Naive thymus-derived CD8-positive, alpha-beta T cell (primary cell): ENCODE measurements at regions not wholly inside any gene's neighbourhood (a gene's known extent, or its start where the extent isn't known, plus 50 kb on each side); places are given as distances from the start of the nearest gene placed in this dataset.

ENCODE experiments used
- ATAC-seq, 2 donors: fragments of 150-1000 bp; cut with Tn5 transposase in 1 of 2; sonication (Bioruptor Pico), chemical (Tn5 transposase) in 1 of 2; 1 replicate in 1 of 2; 2 replicates in 1 of 2; pipeline ENCODE4 v1.10.0; 2021; ENCODE audit warnings: mild to moderate bottlenecking in 2 of 2, moderate library complexity in 2 of 2
- POLR2A ChIA-PET: fragments of 350-600 bp; sonication (Branson Sonifier 250); formaldehyde crosslinking; loops from one replicate; lab custom pipeline; 2021; ENCODE audit warnings: antibody characterized with exemption; lab: Charles Lee
- DNase-seq, 10 donors: peaks; one replicate each; pipeline versions ENCODE4 v3.0.0 to v3.0.0-alpha.2; 2020 to 2022
- H3K27ac Mint-ChIP-seq, 10 donors: one replicate each; pipeline ENCODE4 v1.8.0; 2020 to 2022; ENCODE audit warnings: mild to moderate bottlenecking in 10 of 10, mixed read lengths in 10 of 10, moderate library complexity in 4 of 10, inconsistent platforms in 1 of 10
- H3K27me3 Mint-ChIP-seq, 5 donors: one replicate each; pipeline ENCODE4 v1.8.0; 2021 to 2022; ENCODE audit warnings: mixed read lengths in 5 of 5
- H3K36me3 Mint-ChIP-seq, 3 donors: one replicate each; pipeline ENCODE4 v1.8.0; 2020 to 2022; ENCODE audit warnings: mixed read lengths in 3 of 3, mild to moderate bottlenecking in 2 of 3, inconsistent platforms in 1 of 3
- H3K4me1 Mint-ChIP-seq, 4 donors: one replicate each; pipeline ENCODE4 v1.8.0; 2021 to 2022; ENCODE audit warnings: mixed read lengths in 4 of 4
- H3K4me3 Mint-ChIP-seq, 10 donors: one replicate each; pipeline ENCODE4 v1.8.0; 2020 to 2022; ENCODE audit warnings: mild to moderate bottlenecking in 10 of 10, mixed read lengths in 10 of 10, moderate library complexity in 6 of 10, inconsistent platforms in 1 of 10
- H3K9me3 Mint-ChIP-seq, 9 donors: one replicate each; pipeline ENCODE4 v1.8.0; 2020 to 2022; ENCODE audit warnings: mixed read lengths in 9 of 9, mild to moderate bottlenecking in 3 of 9, inconsistent platforms in 1 of 9, moderate library complexity in 1 of 9

- ATAC-seq (no peak), DNase-seq (no peak)
- H3K27ac Mint-ChIP-seq = no peak overlapping the region
- H3K4me3 Mint-ChIP-seq = no peak overlapping the region
- POLR2A ChIA-PET = no interaction called here
- peaks cover 0 to 12% (median 0%) of the 10 kb centered on the region in 5 donors for H3K27me3 Mint-ChIP-seq
- H3K36me3 Mint-ChIP-seq = no peaks in the 10 kb centered on the region
- H3K9me3 Mint-ChIP-seq = peaks cover 0 to 12% (median 0%) of the 10 kb centered on the region in 9 donors
- no peaks in the 10 kb centered on the region for H3K4me1 Mint-ChIP-seq
These were observed 115.6 kb upstream of the MROH9 start for GRCh38 chr1:170819781-170820180.

GRCh38 chr1:170823120-170823519 lies 112.2 kb upstream of the MROH9 start:
- Mint-ChIP-seq H3K27ac (no peak overlapping the region), H3K4me1 (no peaks in the 10 kb centered on the region)

GRCh38 chr1:170831276-170831675 lies 104.1 kb upstream of the MROH9 start:
- no peak overlapping the region for H3K27ac Mint-ChIP-seq
- H3K36me3 Mint-ChIP-seq = no peaks in the 10 kb centered on the region
- DNase-seq (no peak), ATAC-seq (no peak)
- H3K4me1 Mint-ChIP-seq = peaks cover 0 to 1% (median 0%) of the 10 kb centered on the region in 4 donors
- peaks cover 0 to 10% (median 1%) of the 10 kb centered on the region in 9 donors for H3K9me3 Mint-ChIP-seq
- POLR2A ChIA-PET = no interaction called here
- H3K4me3 Mint-ChIP-seq = no peak overlapping the region
- peaks cover 0 to 11% (median 6%) of the 10 kb centered on the region in 5 donors for H3K27me3 Mint-ChIP-seq

More at GRCh38 chr1:170823120-170823519, 112.2 kb upstream of the MROH9 start:
- peaks cover 0 to 6% (median 0%) of the 10 kb centered on the region in 9 donors for H3K9me3 Mint-ChIP-seq
- no peak overlapping the region for H3K4me3 Mint-ChIP-seq
- ATAC-seq (no peak), DNase-seq (no peak)
- H3K36me3 Mint-ChIP-seq = peaks cover 0 to 4% (median 0%) of the 10 kb centered on the region in 3 donors
- POLR2A ChIA-PET = no interaction called here
- H3K27me3 Mint-ChIP-seq = peaks cover 0 to 14% (median 2%) of the 10 kb centered on the region in 5 donors

- Mint-ChIP-seq H3K36me3 (no peaks in the 10 kb centered on the region), H3K27ac (no peak overlapping the region), H3K4me1 (peaks cover 0 to 1% (median 0%) of the 10 kb centered on the region in 4 donors), H3K27me3 (peaks cover 0 to 22% (median 9%) of the 10 kb centered on the region in 5 donors), H3K4me3 (no peak overlapping the region), H3K9me3 (peaks cover 0 to 11% (median 2%) of the 10 kb centered on the region in 9 donors)
- ATAC-seq (no peak), DNase-seq (no peak)
- POLR2A ChIA-PET = no interaction called here
These were observed 99.2 kb upstream of the MROH9 start for GRCh38 chr1:170836141-170836540.

GRCh38 chr1:170840371-170840770 lies 95.0 kb upstream of the MROH9 start:
- Mint-ChIP-seq H3K4me1 (no peaks in the 10 kb centered on the region), H3K27ac (no peak overlapping the region), H3K4me3 (no peak overlapping the region), H3K9me3 (peaks cover 0 to 5% (median 0%) of the 10 kb centered on the region in 9 donors), H3K36me3 (no peaks in the 10 kb centered on the region), H3K27me3 (peaks cover 0 to 13% (median 7%) of the 10 kb centered on the region in 5 donors)
- ATAC-seq = no peak
- POLR2A ChIA-PET = no interaction called here
- no peak for DNase-seq

GRCh38 chr1:170853302-170853701 lies 82.0 kb upstream of the MROH9 start:
- H3K27ac Mint-ChIP-seq = no peak overlapping the region
- peaks cover 17 to 38% (median 28%) of the 10 kb centered on the region in 5 donors for H3K27me3 Mint-ChIP-seq
- H3K4me3 Mint-ChIP-seq = no peak overlapping the region
- H3K4me1 Mint-ChIP-seq = peaks cover 0 to 2% (median under 1%) of the 10 kb centered on the region in 4 donors
- no peaks in the 10 kb centered on the region for H3K9me3 Mint-ChIP-seq
- POLR2A ChIA-PET = no interaction called here
- H3K36me3 Mint-ChIP-seq = no peaks in the 10 kb centered on the region
- ATAC-seq (no peak), DNase-seq (no peak)

GRCh38 chr1:170853867-170854266 lies 81.5 kb upstream of the MROH9 start:
- H3K9me3 Mint-ChIP-seq = peaks cover 0 to 3% (median 0%) of the 10 kb centered on the region in 9 donors
- POLR2A ChIA-PET = no interaction called here
- peaks cover 17 to 42% (median 28%) of the 10 kb centered on the region in 5 donors for H3K27me3 Mint-ChIP-seq
- DNase-seq = no peak
- no peak overlapping the region for H3K4me3 Mint-ChIP-seq
- no peaks in the 10 kb centered on the region for H3K36me3 Mint-ChIP-seq
- peaks cover 0 to 2% (median under 1%) of the 10 kb centered on the region in 4 donors for H3K4me1 Mint-ChIP-seq
- ATAC-seq = no peak
- peak overlapping the region in 1 of 10 donors; percentile 17 for H3K27ac Mint-ChIP-seq

- peaks cover 0 to 2% (median under 1%) of the 10 kb centered on the region in 4 donors for H3K4me1 Mint-ChIP-seq
- H3K27me3 Mint-ChIP-seq = peaks cover 11 to 42% (median 27%) of the 10 kb centered on the region in 5 donors
- ATAC-seq (no peak), DNase-seq (no peak)
- H3K9me3 Mint-ChIP-seq = peaks cover 0 to 5% (median 0%) of the 10 kb centered on the region in 9 donors
- POLR2A ChIA-PET = no interaction called here
- no peak overlapping the region for H3K4me3 Mint-ChIP-seq
- H3K27ac Mint-ChIP-seq = no peak overlapping the region
- no peaks in the 10 kb centered on the region for H3K36me3 Mint-ChIP-seq
These were observed 80.7 kb upstream of the MROH9 start for GRCh38 chr1:170854677-170855076.

GRCh38 chr1:170856455-170856854 lies 78.9 kb upstream of the MROH9 start:
- no peak overlapping the region for H3K27ac Mint-ChIP-seq
- H3K4me3 Mint-ChIP-seq = no peak overlapping the region
- H3K27me3 Mint-ChIP-seq = peaks cover 3 to 33% (median 18%) of the 10 kb centered on the region in 5 donors
- POLR2A ChIA-PET = no interaction called here
- H3K36me3 Mint-ChIP-seq = no peaks in the 10 kb centered on the region
- ATAC-seq (no peak), DNase-seq (no peak)
- peaks cover 0 to 5% (median 0%) of the 10 kb centered on the region in 9 donors for H3K9me3 Mint-ChIP-seq
- peaks cover 0 to 2% (median under 1%) of the 10 kb centered on the region in 4 donors for H3K4me1 Mint-ChIP-seq

- POLR2A ChIA-PET = no interaction called here
- peaks cover 3 to 23% (median 14%) of the 10 kb centered on the region in 5 donors for H3K27me3 Mint-ChIP-seq
- no peak overlapping the region for H3K4me3 Mint-ChIP-seq
- ATAC-seq (no peak), DNase-seq (no peak)
- H3K9me3 Mint-ChIP-seq = peaks cover 0 to 5% (median 0%) of the 10 kb centered on the region in 9 donors
- H3K4me1 Mint-ChIP-seq = peaks cover 0 to 2% (median under 1%) of the 10 kb centered on the region in 4 donors
- H3K27ac Mint-ChIP-seq = no peak overlapping the region
- no peaks in the 10 kb centered on the region for H3K36me3 Mint-ChIP-seq
These were observed 77.4 kb upstream of the MROH9 start for GRCh38 chr1:170857955-170858354.

- ATAC-seq (no peak), DNase-seq (no peak)
- peaks cover 4 to 15% (median 6%) of the 10 kb centered on the region in 5 donors for H3K27me3 Mint-ChIP-seq
- peaks cover 0 to 12% (median 0%) of the 10 kb centered on the region in 4 donors for H3K4me1 Mint-ChIP-seq
- no peaks in the 10 kb centered on the region for H3K36me3 Mint-ChIP-seq
- H3K4me3 Mint-ChIP-seq = no peak overlapping the region
- H3K9me3 Mint-ChIP-seq = peaks cover 0 to 4% (median 0%) of the 10 kb centered on the region in 9 donors
- no peak overlapping the region for H3K27ac Mint-ChIP-seq
- POLR2A ChIA-PET = no interaction called here
These were observed 71.7 kb upstream of the MROH9 start for GRCh38 chr1:170863621-170864020.

- H3K27ac Mint-ChIP-seq = no peak overlapping the region
- no peaks in the 10 kb centered on the region for H3K9me3 Mint-ChIP-seq
- H3K36me3 Mint-ChIP-seq = no peaks in the 10 kb centered on the region
- H3K4me3 Mint-ChIP-seq = no peak overlapping the region
- peaks cover 3 to 20% (median 8%) of the 10 kb centered on the region in 5 donors for H3K27me3 Mint-ChIP-seq
- DNase-seq (no peak), ATAC-seq (no peak)
- H3K4me1 Mint-ChIP-seq = peaks cover 0 to 12% (median 0%) of the 10 kb centered on the region in 4 donors
- POLR2A ChIA-PET = no interaction called here
These were observed 71.1 kb upstream of the MROH9 start for GRCh38 chr1:170864238-170864637.

GRCh38 chr1:170864876-170865538 lies 70.3 kb upstream of the MROH9 start:
- DNase-seq = no peak
- H3K9me3 Mint-ChIP-seq = no peaks in the 10 kb centered on the region
- peaks cover 0 to 12% (median 0%) of the 10 kb centered on the region in 4 donors for H3K4me1 Mint-ChIP-seq
- H3K27me3 Mint-ChIP-seq = peaks cover 6 to 28% (median 14%) of the 10 kb centered on the region in 5 donors
- no peak for ATAC-seq
- no peaks in the 10 kb centered on the region for H3K36me3 Mint-ChIP-seq
- POLR2A ChIA-PET = no interaction called here
- H3K4me3 Mint-ChIP-seq = no peak overlapping the region
- no peak overlapping the region for H3K27ac Mint-ChIP-seq
